ENCODE measurements at regions not wholly inside any gene's neighbourhood (a gene's known extent, or its start where the extent isn't known, plus 50 kb on each side); places are given as distances from the start of the nearest gene placed in this dataset.

DNA sequence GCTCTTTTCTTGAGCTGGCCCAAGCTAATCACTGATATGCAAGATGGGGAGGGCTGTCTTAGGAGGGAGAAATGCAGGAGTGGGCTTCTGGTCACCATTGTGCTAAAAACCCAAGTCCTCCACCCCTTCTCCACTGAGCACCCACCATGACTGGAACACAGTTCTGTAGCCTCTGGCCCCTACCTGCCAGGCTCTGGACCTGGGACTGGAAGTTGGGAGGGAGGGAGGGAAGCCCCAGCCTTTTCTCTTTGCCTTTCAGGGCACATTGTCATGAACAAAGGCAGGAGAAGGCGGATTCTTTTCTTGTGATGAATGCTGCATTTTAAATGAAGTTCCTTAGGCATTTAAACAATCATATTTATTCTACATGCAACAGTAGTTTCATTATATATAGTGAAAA lies 559.1 kb upstream of the TRPC7 start:
- Mint-ChIP-seq H3K4me1 (no peaks in the 10 kb centered on the region), H3K9me3 (peaks cover 13% of the 10 kb centered on the region)
- no peak for ATAC-seq

DNA sequence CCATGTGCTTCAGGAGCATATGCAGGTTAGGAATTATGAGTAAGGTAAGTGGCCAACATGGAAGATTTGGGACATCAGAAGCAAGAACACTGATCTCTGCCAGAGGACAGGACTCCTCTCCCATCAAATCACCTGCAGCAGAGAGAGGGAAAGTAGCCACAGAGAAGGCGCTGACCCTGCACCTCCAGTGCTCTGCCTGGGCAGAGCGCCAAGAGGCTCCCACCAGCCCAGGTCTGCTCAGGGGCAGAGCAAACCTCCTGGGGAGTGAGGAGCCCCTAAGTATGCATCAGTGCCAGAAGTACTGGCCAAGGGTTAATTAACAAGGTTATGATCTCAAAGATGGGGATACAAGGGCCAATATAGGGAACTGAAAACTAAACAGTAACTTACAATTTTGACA lies 545.3 kb upstream of the TRPC7 start:
- H3K36me3 Mint-ChIP-seq: no peaks in the 10 kb centered on the region
- ATAC-seq (no peak), DNase-seq (ENCODE audit: low spot score in 2 of 2) (no peak)
- no peaks in the 10 kb centered on the region for H3K4me1 Mint-ChIP-seq
- H3K27ac Mint-ChIP-seq: no peak overlapping the region
- H3K4me3 Mint-ChIP-seq: no peak overlapping the region
- H3K9me3 Mint-ChIP-seq: peaks cover 2% of the 10 kb centered on the region

More for the DNA sequence above, 559.1 kb upstream of the TRPC7 start:
- Mint-ChIP-seq H3K4me3 (no peak overlapping the region), H3K27ac (no peak overlapping the region), H3K36me3 (no peaks in the 10 kb centered on the region)
- DNase-seq (ENCODE audit: low spot score in 2 of 2): no peak

DNA sequence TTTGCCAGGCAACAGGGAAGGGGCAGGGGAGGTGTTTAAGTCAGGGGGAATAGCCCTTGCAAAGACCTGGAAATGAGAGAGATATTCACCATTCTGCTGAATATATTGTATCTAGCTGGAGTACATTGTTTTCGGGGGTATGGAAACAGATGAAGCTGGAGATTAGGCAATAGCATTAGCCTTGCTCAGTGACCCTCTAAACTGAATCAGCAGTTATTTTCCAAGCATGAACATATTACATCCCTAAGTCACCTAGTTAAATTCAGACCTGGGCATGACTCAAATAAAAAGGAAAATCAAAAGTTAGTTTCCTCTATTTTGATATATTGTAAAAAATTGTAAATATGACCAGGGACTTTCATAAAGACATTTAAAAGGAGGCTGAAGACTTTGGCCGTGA lies 544.6 kb upstream of the TRPC7 start:
- Mint-ChIP-seq H3K4me3 (no peak overlapping the region), H3K9me3 (peaks cover 4% of the 10 kb centered on the region), H3K36me3 (no peaks in the 10 kb centered on the region), H3K4me1 (no peaks in the 10 kb centered on the region), H3K27ac (no peak overlapping the region)
- no peak for DNase-seq (ENCODE audit: low spot score in 2 of 2)
- ATAC-seq: no peak

DNA sequence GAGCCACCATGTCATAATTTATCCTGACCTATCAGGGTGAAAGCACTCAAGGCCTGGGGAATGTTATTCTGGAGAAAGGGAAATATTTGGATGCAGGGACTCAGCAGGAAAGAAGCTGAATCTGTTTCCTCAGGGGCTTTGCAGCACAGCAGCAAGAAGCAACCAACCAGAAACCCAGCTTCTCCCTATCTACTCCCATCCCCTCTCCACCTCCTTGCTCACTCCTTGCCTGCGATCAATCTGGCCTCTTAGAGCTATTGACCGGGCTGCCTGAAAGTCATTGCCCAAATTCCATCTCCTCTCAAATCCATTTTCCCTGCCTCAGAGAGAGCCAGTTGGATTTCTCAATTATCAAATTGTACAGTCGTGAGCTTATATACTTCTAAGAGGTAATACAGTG lies 542.0 kb upstream of the TRPC7 start:
- Mint-ChIP-seq H3K4me1 (no peaks in the 10 kb centered on the region), H3K9me3 (peaks cover 6% of the 10 kb centered on the region), H3K4me3 (no peak overlapping the region), H3K27ac (no peak overlapping the region), H3K36me3 (no peaks in the 10 kb centered on the region)
- DNase-seq (ENCODE audit: low spot score in 2 of 2): no peak
- ATAC-seq: no peak

DNA sequence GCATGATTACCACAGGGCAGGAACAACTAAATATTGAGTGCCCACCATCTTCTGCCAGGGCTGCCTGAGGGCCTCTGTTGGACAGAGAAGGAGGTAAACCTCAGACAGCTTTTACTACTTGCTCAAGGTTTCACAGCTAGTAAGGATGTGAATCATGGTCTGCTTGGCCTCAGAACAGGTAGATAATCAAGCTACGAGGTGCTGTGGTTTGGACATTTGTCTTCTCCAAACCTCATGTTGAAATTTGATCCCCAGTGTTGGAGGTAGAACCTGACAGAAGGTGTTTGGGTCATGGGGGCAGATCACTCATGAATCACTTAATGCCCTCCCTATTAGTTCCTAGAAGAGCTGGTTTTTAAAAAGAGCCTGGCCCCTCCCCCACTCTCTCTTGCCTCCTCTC lies 541.2 kb upstream of the TRPC7 start:
- Mint-ChIP-seq H3K9me3 (peaks cover 6% of the 10 kb centered on the region), H3K36me3 (no peaks in the 10 kb centered on the region), H3K4me1 (no peaks in the 10 kb centered on the region), H3K4me3 (no peak overlapping the region), H3K27ac (no peak overlapping the region)
- no peak for DNase-seq (ENCODE audit: low spot score in 2 of 2)
- no peak for ATAC-seq

DNA sequence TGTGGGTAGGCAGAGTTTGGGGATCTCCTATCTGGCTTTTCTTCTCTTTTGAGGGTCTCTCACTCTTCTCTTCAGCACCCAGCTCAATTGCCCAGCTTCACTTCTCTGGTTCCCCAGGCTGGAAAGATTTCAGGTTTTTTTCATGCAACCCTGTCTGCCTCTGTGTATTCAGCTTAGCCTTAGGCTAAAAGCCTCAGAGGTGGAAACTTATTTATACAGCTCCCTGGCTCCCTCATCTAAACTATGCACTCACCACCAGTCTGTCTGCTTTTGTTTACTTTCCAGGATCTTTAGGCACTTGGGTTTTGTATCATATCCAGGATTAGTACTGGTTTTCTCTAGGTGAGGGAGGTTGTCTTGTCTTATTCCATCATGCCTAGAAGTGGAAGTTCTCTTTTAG lies 540.2 kb upstream of the TRPC7 start:
- DNase-seq (ENCODE audit: low spot score in 2 of 2) (no peak), ATAC-seq (no peak)
- Mint-ChIP-seq H3K36me3 (no peaks in the 10 kb centered on the region), H3K9me3 (peaks cover 10% of the 10 kb centered on the region), H3K4me3 (no peak overlapping the region), H3K27ac (no peak overlapping the region), H3K4me1 (no peaks in the 10 kb centered on the region)

DNA sequence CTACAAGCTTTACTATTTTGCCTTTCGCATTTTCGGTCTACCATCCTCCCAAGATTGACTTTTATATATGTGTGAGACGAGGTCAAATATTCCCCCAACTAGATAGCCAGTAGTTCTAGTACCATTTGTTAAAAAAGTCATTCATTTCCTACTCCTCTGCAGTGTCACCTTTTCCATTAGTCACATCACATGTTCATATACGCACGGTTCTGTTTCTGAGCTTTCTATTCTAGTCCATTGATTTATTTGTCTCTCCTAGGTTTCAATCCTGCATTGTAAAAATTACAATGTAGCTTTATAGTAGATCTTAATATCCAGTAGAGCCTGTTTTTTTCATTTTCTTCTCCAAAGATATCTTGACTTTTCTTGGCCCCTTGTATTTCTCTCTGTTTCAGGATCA lies 528.7 kb upstream of the TRPC7 start:
- Mint-ChIP-seq H3K4me3 (no peak overlapping the region), H3K36me3 (no peaks in the 10 kb centered on the region)
- no peak for DNase-seq (ENCODE audit: low spot score in 2 of 2)

DNA sequence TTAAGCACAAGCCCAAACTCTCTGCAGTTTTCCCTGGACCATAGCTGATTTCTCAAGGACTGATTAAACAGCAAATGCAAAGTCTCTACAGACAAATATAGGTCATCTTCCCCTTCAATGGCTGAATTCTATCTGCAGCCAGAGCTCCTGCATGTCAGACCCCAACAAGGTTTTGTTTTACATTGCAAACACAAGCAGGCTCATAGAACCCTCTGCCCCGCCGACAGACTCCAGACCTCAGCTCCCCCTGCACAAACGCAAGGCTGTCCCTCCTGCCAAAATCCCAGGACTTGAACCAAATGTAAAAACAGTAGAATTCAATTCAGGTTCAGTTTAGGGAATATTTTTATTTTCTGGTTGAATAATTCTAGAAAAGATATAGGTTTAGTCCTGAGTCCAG lies 526.7 kb upstream of the TRPC7 start:
- no peak for ATAC-seq
- Mint-ChIP-seq H3K4me3 (no peak overlapping the region), H3K9me3 (peaks cover 3% of the 10 kb centered on the region), H3K36me3 (no peaks in the 10 kb centered on the region), H3K27ac (no peak overlapping the region), H3K4me1 (no peaks in the 10 kb centered on the region)
- no peak for DNase-seq (ENCODE audit: low spot score in 2 of 2)

More for the DNA sequence above, 528.7 kb upstream of the TRPC7 start:
- peaks cover 3% of the 10 kb centered on the region for H3K9me3 Mint-ChIP-seq
- no peak overlapping the region for H3K27ac Mint-ChIP-seq
- H3K4me1 Mint-ChIP-seq: no peaks in the 10 kb centered on the region
- ATAC-seq: no peak

DNA sequence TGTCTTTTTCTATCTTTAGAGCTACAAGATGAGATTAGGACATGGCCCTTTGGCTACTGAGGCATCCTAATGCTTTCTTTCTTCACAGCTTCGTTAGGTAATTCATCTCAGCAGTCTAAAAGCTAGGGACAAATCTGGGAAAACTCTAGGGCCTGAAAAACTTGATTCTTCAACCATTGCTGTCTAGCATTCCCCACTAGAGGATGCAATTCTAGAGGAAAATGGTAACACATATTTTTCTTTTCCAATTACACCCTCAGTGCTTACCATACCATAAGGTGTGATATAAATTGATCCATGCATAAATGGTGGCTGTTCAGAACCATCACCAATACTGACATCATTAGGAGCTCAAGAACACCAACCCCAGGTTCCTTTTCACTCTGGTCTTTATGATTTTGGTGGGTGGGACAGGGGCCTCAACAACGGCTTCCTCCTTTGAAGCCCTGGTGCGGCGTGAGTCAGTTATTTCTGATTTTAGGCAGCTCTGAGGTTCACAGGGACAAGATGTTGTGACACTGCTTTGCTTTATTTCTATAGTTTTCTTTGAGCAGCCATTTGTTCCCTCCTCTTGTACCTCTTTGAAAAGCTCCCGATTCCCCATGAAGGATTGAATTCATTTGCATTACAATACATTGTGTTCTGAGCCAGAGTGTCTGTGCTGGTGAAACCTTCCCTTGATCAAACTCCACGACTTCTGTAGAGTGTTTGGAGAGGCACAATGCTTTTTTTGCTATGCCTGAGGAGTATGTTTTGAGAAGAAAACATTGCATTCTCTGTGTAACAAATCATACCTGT lies 526.0 kb upstream of the TRPC7 start:
- ATAC-seq (no peak), DNase-seq (ENCODE audit: low spot score in 2 of 2) (no peak)
- peaks cover 3% of the 10 kb centered on the region for H3K9me3 Mint-ChIP-seq
- no peak overlapping the region for H3K27ac Mint-ChIP-seq
- H3K36me3 Mint-ChIP-seq: no peaks in the 10 kb centered on the region
- no peaks in the 10 kb centered on the region for H3K4me1 Mint-ChIP-seq
- H3K4me3 Mint-ChIP-seq: no peak overlapping the region

DNA sequence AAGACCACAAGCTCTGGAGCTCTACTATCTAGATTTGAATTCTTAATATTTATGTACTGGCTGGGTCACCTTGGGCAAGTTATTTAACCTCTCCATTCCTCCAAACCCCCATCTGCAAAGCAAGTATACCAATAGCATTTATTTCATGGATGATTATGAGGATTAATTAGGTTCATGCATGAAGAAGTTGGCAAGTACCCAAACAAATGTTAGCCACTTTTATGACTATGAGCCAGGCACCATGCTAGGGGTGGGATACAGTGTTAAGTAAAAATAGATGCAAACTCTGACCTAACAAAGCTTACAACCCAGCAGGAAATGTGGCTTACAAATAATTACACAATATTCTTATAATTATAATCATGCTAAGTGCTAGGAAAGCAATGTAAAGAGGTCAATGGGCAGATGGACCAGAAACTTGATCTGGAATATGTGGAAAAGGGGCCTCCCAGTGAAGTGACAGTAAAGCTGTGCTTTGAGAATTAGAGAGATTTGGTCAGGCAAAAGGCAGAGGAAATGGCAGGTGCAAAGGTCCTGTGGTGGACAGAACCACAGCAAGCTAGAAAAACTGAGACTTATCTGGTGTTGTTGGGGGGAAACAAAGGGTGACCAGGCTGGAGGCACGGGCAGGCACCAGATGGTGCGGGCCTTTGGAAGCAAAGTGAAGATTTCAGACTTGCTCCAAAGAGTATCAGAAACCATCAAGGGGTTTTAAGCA lies 525.2 kb upstream of the TRPC7 start:
- no peak overlapping the region for H3K4me3 Mint-ChIP-seq
- no peak for DNase-seq (ENCODE audit: low spot score in 2 of 2)
- no peaks in the 10 kb centered on the region for H3K4me1 Mint-ChIP-seq
- no peak overlapping the region for H3K27ac Mint-ChIP-seq
- H3K36me3 Mint-ChIP-seq: no peaks in the 10 kb centered on the region
- H3K9me3 Mint-ChIP-seq: peaks cover 3% of the 10 kb centered on the region
- no peak for ATAC-seq

DNA sequence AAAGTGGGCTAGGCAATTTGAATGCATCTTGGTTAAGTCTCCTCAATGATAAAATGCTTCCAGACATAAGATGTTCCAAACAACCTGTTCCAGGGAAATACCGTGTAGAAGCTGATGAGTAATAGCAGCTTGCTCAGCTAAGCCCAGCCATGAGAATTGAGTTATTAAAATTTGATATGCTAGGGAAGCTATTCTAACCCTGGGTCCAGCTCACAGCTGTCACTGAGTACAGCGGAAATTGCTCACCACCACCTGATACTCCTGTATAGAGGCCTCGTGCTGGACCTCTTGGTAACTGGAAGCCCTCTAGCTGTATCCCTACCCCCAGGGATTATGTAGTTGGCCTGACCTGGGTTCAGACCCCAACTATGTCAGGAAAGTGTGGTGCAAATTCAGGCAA lies 521.3 kb upstream of the TRPC7 start:
- DNase-seq (ENCODE audit: low spot score in 2 of 2) (no peak), ATAC-seq (no peak)
- no peak overlapping the region for H3K27ac Mint-ChIP-seq
- H3K9me3 Mint-ChIP-seq: peaks cover 9% of the 10 kb centered on the region
- no peaks in the 10 kb centered on the region for H3K4me1 Mint-ChIP-seq
- no peak overlapping the region for H3K4me3 Mint-ChIP-seq
- no peaks in the 10 kb centered on the region for H3K36me3 Mint-ChIP-seq

DNA sequence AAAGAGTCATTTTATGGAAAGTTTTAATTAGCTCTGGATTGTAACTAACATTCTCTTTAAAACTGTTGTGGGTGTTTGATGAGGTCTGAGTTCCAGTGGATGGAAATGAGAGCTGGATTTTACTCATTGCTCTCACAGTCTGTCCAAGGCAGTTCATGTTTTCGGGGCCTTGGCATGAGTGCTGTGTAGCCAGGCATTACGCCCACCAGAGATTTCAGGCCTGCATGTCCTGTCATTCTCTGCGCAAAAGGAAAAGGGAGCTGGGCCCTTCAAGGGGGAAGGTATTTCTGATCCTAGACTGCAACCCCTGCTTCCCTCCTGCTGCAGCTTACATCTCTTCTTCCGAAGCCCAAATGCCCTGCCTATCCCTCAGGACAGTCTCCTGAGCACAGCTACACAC lies 499.6 kb upstream of the TRPC7 start:
- no peak overlapping the region for H3K4me3 Mint-ChIP-seq
- peaks cover 9% of the 10 kb centered on the region for H3K9me3 Mint-ChIP-seq
- no peaks in the 10 kb centered on the region for H3K36me3 Mint-ChIP-seq
- no peaks in the 10 kb centered on the region for H3K4me1 Mint-ChIP-seq
- ATAC-seq (no peak), DNase-seq (ENCODE audit: low spot score in 2 of 2) (no peak)
- H3K27ac Mint-ChIP-seq: no peak overlapping the region

DNA sequence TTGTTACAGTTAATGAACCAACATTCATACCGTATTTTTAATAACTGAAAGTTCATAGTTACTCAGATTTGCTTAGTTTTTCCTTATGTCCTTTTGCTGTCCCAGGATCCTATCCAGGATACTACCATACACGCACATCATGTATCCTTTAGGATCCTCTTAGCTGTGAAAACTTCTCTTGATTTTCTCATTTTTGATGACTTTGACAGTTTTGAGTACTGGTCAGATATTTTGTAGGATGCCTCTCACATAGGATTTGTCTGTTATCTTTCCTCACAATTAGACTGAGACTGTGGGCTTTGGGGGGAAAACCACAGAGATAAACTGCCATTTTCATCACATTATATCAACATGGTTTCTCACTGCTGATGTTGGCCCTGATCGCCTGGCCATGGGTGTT lies 491.3 kb upstream of the TRPC7 start:
- ATAC-seq (no peak), DNase-seq (ENCODE audit: low spot score in 2 of 2) (no peak)
- H3K36me3 Mint-ChIP-seq: no peaks in the 10 kb centered on the region
- no peak overlapping the region for H3K4me3 Mint-ChIP-seq
- no peaks in the 10 kb centered on the region for H3K4me1 Mint-ChIP-seq
- no peak overlapping the region for H3K27ac Mint-ChIP-seq
- H3K9me3 Mint-ChIP-seq: peaks cover 2% of the 10 kb centered on the region

DNA sequence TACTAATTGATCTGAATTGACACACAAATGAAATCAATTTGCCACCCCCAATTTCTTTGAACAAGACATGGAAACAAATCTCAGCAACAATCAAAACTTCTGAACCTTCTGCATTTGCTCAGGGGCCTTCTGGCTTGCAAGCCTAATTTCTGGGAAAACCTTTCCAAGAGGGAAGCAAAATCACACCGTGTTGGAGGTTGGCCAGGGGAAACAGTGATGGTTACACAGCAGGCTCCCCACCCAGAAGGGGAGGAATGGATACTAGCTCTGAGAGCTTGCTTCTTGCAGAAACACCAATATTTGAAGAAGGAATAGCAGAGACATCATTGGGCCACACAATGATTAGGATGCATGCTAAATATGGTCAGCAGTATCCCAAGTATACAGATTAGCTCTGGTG lies 488.6 kb upstream of the TRPC7 start:
- no peak for ATAC-seq
- Mint-ChIP-seq H3K36me3 (no peaks in the 10 kb centered on the region), H3K27ac (no peak overlapping the region), H3K4me3 (no peak overlapping the region), H3K9me3 (peaks cover 8% of the 10 kb centered on the region), H3K4me1 (no peaks in the 10 kb centered on the region)
- DNase-seq (ENCODE audit: low spot score in 2 of 2): no peak

DNA sequence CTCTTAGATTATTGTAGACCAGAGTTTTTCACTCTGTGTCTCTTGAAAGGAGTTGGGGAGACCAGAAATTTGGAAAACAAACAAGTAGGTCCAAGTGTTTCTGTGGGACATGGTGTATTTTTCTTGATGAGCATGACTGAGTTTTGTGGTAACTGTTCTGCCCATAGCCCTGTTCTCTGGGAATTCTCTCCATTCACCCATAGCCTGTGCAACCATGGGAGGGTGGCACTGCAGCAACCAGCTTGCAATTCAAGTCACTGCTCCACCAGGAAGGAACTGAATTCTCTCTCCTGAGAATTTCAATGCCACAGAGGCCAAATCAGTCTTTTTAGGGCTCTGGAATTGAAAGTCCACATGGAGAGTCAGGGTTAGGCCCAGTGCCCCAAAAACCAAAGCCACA lies 475.3 kb upstream of the TRPC7 start:
- no peak for DNase-seq (ENCODE audit: low spot score in 2 of 2)
- Mint-ChIP-seq H3K4me1 (no peaks in the 10 kb centered on the region), H3K27ac (no peak overlapping the region), H3K4me3 (no peak overlapping the region), H3K9me3 (peaks cover 4% of the 10 kb centered on the region), H3K36me3 (no peaks in the 10 kb centered on the region)
- ATAC-seq: no peak

DNA sequence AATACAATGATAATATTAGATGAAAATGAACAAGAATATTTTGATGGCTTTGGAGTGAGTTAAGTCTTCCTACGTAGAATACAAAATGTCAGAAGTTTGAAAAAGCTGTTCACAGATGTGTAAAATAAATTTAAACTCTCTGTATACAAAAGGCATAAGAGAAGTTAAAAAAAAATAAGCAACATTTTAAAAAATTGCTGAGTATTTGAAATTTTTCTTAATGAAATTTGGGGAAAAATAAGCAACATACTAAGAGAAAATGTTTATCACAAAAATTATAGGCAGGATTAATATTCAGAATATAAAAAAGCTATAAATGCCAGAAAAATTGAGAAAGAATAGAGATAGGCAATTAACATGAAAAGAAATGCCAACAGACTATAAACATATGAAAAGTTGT lies 470.7 kb upstream of the TRPC7 start:
- Mint-ChIP-seq H3K9me3 (peaks cover 3% of the 10 kb centered on the region), H3K27ac (no peak overlapping the region), H3K4me1 (no peaks in the 10 kb centered on the region), H3K36me3 (no peaks in the 10 kb centered on the region), H3K4me3 (no peak overlapping the region)
- DNase-seq (ENCODE audit: low spot score in 2 of 2) (no peak), ATAC-seq (no peak)

All from stimulated activated effector memory CD8-positive, alpha-beta T cell treated with anti-CD3 and anti-CD28 coated beads, Interleukin-12 subunit alpha, Interleukin-12 subunit beta, amount 100 ng/mL, for 72 hours (primary cell).